HG02885 (cell line): ENCODE measurements at regions not wholly inside any gene's neighbourhood (a gene's known extent, or its start where the extent isn't known, plus 50 kb on each side); places are given as distances from the start of the nearest gene placed in this dataset.

Experiments
- ATAC-seq: cut with Tn5 transposase; IDR thresholded peaks from one replicate; pipeline ENCODE4 v1.9.1; 2021; ENCODE audit warnings: mild to moderate bottlenecking; ENCODE audit not compliant: unreplicated experiment, poor library complexity

DNA sequence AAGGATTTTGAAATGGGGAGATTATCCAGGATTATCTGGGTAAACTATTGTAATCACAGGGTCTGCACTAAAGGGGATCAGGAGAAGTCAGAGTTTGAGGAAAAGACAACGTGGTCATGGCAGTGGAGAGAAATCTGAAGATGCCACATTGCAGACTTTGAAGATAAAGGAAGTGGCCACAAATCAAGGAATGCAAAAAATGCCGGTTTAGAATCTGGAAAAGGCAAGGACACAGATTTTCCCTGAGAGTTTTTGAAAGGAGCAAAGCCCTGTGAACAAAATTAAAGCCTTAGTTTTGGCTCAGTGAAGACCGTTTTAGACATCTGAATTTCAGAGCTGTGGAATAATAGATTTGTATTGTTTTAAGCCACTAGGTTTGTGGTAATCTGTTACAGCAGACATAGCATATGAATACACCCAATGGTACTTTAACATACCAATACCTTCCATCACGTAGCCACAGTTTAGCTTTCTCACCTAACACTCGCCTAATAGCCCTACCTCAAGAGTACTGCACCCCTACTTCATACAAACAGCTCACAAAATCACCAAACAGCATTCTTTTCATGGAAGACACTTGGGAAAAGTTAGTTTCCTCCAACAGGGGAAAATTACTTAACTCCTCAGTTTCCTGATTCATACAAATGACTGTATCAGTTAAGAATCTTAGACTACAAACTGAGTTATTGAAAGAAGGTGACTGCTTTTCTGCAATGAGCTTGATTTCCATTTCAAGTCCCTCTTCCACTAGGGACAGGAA, 446.5 kb downstream of the INHBA start:
- no peak for ATAC-seq

DNA sequence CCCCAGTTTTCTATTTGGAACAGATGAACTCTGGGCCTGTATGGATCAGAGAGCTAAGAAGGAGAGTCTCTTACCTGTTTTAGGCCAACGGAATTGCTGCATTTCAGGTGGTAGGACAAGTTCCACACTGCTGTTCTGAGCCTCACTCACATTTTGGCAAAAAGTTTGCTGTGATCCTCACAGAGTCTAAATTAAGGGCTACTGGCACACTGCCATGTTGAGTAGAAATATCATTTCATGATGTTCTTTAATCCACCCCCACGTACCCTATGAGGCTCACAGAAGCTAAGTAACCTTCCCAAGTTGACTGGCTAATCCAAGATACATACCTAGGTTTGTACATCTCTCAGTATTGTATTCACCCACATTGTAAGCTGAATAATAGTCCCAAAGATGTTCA, 447.2 kb downstream of the INHBA start:
- no peak for ATAC-seq

DNA sequence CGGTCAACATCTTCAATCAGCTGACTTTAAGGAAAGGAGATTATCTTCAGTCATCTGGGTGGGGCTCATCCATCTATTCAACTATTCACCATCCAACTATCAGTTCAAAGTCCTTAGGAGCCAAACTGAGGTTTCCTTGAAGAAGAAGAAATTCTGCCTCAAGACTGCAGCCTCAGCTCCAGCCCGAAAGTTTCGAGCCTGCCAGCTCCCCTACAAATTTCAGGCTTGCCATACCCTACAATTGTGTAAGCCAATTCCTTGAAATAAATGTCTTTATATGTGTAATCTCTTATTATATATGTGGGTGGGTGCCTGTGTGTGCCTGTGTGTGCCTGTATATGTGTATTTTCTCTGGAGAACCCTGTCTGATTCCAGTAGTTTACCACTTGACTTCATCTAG, 447.8 kb downstream of the INHBA start:
- ATAC-seq: no peak

DNA sequence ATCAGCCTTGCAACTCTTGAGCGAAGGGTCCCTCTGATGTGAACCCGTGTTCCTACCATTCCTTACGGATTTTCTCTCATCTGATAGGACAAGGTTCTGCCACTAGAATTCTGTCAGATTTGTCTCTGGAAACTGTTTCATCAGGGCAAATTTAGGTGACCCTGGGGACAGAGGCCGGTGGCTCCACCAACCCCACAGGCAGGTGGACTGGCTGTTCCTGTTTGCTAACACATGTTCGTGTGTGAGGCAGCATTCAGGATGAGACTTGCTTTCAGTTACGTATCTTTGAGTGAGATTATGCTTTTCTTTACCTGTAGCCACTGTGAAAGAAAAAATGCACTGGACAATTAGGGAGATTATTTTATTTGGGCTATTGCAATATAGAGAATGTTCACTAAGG, 449.9 kb downstream of the INHBA start:
- ATAC-seq: no peak

DNA sequence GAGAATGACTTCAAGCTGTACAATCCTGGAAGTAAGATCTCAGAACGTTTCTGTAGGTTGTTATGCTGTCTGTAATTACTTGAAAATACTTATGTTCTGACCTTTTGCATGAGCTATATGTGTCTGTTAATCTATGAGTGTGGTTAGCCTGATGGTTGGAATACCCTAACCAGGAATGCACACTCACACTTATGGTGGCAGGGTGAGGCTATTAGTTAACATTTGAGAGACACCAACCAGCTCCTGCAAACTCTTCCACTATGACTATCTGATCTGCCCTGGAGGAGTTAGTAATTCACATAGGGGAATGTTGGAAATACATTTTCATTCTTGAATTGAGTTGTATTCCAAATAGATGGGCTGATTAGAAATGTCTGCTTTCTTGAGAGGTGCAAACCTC, 450.3 kb downstream of the INHBA start:
- no peak for ATAC-seq

DNA sequence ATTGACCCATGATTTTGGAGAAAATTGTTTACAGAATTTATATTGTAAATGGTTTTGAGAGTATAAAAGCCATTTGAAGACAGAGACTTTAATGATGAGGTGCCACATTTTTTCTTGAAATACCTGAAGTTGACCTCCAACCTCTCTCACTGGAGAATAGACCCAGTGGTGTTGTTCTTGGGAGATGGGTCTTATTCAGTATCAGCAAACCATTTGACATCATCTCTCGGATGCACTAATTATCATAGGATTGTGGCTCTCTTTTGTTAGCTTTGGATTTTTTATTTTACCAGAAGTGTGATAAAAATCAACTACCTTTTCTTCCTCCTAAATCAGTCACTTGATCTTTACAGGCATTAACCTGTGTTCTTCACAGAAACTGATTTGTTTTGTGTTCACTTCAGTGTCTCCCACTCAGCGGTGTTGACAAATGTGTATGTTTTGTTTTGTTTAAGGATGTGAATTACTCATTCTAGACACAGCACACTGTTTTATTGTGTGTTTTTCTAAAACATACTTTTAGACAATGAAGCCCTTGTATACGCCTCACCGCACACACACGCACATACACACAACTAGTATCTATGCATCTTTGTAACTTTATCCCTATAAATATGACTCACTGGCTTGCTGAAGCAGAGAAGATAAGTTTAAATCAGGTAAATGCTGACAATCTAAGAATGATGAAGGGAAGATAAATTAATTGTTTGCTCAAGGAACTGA, 455.6 kb downstream of the INHBA start:
- no peak for ATAC-seq

DNA sequence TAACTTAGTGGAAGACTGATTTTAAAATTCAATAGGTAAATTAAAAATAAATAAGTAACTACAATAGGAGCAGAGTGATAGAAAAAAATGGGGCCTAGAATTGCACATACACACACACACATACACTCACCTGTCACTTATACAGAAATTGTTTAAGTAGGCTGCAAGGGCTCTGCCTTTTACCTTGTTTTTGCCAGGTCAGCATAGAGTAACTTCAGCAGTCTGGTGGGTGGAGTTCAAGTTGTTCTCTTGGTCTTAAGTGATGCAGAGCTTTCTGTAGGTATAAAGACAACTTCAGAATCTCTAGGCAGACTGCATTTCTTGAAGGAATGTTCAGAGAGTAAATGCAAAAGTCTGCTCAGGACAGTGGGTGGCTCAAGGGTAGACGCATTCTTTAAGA, 457.0 kb downstream of the INHBA start:
- no peak for ATAC-seq

DNA sequence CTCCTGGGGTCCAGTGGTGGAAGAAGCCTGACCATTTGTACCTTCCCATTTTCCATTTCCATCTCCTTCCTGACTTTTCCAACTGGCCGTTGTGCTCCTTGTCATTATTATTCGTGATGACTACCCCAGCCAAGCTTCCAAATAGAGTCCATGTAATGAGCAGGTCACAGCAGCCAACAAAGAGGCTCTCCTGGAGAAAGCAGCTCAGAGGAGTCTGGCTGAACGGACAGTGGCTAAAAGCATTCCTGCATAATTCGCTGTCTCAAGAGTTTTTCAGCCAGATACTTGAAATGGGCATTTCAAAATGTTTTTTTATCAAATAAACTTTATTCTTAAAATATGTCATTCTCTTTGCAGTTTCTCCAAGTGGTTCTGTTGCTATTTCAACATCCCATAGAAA, 458.6 kb downstream of the INHBA start:
- no peak for ATAC-seq

DNA sequence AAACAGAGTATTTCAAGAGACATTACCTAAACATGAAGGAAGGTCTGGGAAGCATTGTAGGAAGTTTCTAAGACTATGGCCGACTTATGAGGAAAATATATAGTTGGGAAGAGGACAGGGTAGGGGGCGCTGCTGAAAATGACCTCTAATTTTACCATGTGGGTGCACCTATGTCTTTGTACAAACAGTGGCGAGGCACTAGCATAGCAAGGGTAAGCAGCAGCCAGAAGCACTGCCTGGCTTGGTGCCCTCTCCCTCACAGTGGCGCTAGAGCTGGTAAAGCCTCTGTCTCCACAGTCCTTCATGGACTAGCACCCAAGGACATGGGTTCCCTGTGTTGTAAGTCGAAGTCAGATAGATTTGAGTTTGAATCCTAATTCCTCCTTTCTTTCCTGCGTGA, 461.2 kb downstream of the INHBA start:
- no peak for ATAC-seq

DNA sequence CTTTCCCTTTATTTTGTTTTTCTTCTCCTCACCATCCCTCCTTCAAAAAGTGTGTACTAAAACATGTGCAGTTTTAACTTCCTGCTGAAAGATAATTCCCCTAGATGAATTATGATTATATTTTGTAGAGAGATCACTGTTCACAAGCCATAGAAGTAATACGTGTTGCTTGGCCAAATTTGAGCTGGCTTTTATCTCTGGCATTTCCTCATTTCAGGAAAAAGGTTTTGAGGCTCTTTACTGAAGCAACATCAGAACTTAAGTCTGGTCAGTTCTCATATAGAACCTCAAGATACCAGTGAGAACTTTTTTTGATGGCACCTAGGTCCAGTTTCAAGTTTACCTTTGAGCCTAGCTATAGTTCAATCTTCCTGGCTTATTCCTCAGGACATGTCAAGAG, 463.3 kb downstream of the INHBA start:
- no peak for ATAC-seq

DNA sequence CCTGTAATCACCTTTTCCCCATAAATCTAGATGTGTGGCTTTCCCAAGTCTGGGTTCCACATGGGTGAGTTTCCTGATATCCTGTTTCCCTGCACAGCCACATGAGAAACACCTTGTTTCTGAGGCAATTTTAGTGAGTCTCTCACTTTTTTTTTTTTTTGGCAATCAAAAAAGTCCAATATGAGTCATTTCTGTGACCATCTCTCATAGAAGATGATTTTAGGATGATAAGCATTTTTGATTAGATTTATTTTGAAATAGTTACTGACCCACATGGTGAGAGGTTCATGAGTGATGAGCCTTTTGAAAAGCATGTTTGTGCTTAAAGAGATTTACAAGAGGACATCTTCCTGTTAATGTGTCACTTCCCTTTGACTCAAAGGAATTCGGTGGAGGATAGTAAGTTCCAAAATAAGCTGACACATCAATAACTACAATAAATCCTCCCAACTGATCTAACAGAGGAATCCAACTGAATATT, 464.0 kb downstream of the INHBA start:
- no peak for ATAC-seq

DNA sequence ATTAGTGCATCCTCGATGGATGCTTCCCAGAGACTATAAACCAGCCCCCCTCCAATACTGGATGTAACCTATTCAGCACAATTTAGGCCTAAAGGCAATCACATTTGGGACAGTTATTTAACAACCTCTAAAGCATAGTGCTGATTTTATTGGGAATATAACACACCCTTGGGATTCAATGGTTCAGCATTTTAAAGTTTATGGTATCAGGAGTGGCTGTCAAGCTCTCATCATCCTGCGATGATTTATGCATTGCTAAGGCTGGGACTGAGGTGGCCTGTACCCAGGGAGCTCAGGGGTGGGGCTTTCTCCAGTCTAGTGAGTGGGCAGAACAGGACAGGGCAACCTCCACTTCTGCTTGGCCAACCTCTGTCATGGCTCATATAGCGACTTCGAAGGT, 464.9 kb downstream of the INHBA start:
- no peak for ATAC-seq

DNA sequence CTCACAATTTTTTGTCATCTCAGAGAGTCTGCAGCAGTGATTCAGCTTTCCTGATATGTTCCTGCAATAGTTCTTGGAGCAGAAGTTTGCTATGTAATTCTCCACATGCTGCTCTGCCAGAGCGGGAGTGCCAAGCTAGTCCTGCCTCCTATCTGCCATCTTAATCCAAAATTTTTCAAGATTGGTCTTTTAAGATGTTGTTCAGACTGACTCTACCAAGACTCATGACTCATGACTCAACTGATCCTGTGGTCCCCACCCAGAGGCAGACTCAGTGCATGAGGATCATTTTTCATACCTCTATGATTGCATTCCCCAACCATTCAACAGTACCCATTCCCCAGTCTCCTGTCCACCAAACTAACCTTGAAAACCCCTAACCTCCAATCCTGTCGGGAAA, 470.8 kb downstream of the INHBA start:
- ATAC-seq: no peak

DNA sequence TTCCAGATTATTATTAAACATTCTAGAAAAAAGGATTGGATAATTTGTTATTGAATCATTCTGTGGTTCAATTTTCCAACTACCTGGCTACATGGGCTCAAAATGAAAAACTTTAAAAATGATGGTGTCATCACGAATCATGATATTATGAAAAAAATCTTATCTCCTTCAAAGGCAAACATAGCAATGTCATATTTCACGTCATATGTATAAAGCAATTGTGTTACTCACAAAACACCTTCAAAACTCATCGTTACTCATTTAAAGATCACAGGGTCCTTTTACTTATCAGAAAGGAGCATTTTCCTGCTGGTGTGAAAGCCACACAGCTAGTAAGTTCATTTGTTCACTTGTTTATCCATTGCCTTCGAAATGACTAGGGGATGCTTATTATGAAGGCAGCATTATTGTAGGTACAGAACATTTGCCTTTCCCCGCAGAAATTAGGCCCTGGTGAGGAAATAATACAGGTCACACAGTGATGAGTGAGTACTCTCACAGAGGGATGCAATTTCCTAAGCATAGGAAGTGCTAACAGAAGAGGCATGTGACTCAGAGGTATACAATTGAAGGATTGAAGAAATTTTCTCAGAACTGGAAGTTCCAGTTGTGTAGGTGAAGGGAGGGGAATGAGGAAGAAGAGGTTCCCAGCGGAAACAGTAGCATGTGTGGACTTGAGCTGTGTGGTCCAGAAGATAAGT, 478.7 kb downstream of the INHBA start:
- no peak for ATAC-seq

DNA sequence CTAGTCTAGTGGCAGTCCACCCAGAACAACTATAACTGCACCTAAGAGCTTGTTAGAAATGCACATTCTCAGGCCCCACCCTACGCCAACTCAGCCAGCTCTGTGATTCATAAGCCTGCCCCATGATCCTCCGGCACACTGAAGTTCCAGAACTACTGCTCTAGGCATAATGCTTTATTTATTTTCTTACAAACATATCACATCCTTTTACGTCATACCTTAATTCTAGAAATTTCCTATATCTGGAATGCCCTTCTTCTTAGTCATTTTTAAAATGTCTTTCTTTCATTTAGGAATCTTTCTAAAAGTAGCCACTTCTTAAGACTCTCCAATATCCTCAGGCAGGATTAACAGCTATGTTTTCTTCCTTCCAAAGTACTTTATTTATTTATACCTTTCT, 480.1 kb downstream of the INHBA start:
- ATAC-seq: no peak

DNA sequence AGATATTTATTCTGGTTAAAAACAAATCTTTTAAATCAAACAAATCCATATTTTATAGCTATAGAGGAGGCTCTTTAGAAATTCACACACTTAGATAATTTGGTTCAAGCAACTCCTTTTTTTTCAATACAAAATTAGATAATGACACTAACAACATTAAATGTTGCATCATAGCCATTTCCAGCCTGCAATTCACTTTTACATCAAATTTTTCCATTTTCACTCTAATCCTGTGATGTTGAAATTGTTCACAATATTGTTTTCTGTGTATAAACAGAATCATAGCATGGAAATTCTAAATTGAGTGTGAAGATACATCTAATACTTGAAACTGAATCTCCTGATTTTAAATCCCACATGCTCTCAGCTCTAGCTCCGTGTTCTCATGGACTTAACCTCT, 482.6 kb downstream of the INHBA start:
- ATAC-seq: no peak

DNA sequence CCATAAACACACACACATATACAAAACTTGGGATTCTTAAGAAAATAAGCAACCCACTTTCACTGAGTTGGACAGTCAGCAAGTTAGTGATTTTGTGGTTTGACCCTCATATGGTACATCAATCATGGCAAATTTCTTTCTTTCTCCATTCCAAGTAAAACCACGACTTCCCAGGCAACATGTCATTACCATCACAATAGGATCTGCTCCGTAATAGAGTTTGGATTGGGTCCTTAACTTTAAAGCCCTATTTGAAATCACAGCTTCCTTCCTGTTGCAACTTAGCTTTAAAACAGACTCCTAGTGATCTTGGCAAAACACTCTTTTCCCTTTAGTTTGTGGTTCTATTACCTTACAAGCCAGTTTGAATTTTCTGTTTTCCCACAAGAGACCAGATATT, 483.6 kb downstream of the INHBA start:
- no peak for ATAC-seq

DNA sequence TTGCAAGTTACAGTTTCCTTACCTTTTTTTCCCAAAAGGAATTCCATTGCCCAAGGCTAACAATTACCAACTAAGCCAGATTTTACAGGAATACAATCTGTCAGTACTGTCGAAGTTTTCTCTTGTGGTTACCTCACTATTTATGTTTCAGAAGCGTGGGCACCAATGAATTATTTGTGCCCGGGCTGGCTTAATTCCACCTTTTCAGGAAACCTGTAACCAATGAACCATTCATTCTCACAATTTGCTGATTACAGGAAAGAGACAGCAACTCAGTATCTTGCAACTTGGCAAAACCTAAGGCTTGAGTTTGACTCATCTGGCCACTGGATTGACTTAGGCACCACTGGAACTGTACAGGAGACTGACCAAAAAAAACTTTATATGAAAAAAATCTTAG, 485.6 kb downstream of the INHBA start:
- ATAC-seq: no peak

DNA sequence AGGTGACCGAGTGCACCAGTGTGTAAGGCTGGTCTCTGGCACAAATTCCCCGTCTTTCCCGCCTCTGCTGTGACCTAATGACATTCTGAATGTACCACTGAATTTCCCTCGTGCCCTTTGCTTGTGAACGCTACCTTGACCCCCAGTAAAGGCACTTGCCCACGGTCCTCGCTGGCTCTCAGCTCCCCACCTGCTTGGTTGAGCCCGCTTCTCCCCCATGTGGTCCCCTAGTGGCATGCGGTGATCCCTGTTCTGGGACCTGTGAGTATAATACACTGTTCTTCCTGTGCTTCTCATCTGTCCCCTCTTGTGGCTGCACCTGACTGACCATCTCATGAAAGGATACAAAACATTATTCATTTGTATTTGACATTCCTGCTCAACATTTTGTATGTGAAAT, 495.7 kb downstream of the INHBA start:
- no peak for ATAC-seq

DNA sequence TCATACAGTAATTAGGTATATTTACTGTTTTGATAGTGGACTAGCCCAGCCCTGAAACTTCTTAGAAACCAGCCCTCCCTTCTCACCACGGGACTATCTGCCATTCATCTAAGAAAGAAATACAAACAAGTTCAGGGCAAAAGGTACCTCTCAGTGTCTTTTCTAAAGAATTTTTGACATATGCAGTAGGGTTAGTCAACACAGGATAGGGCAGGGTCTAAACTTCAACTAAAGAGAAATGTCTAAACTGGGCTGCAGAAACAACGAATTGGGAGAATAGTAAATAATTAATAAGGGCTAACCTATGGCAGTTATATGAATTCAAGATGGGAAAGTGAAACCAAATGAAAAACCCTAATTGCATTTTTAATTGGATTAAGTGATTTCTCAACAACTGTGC, 496.6 kb downstream of the INHBA start:
- no peak for ATAC-seq

DNA sequence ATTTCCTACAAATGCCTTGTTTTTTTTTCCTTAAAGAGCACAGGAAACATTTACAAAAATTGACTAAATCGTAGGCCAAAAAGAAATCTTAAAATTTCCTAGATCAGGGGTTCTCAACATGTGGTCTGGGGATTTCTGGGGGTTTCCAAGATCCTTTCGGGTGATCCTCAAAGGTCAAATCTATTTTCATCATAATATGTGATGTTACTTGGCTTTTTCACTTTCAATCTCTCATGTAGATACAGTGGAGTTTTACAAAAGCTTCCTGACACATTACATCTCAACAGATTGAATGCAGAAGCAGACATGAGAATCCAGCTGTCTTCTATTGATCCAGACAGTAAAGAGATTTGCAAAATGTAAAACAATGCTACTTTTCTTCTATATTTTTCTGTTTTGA, 497.3 kb downstream of the INHBA start:
- peak; percentile 82 for ATAC-seq
